AG04449 (cell line): ENCODE measurements at regions not wholly inside any gene's neighbourhood (a gene's known extent, or its start where the extent isn't known, plus 50 kb on each side); places are given as distances from the start of the nearest gene placed in this dataset.
"Not testable (repeated sequence)": the region's sequence is repeated elsewhere in the genome, so short reads cannot be mapped to it uniquely, and the experiment has no call there.

ENCODE experiments used
- CTCF ChIA-PET: fragments of 350-600 bp; formaldehyde crosslinking; extraction: SDS; loops from one replicate; lab custom pipeline; 2021; ENCODE audit warnings: antibody characterized with exemption; lab: Yijun Ruan, JAX
- POLR2A ChIA-PET: fragments of 400-600, 350-600 bp; formaldehyde crosslinking; extraction: SDS; loops from one replicate; lab custom pipeline; 2020; ENCODE audit warnings: antibody characterized with exemption, inconsistent platforms; lab: Yijun Ruan, JAX
- DNase-seq: peaks from one replicate; pipeline ENCODE4 v3.0.0-alpha.2; 2010; ENCODE audit warnings: low read depth, low spot score
- H3K4me3 ChIP-seq: 2 replicates; pipeline ENCODE4 v1.5.1; 2011; ENCODE audit warnings: low read depth, mild to moderate bottlenecking, control low read depth, low read length

GRCh38 chr15:84473305-84473877 is 127.4 kb upstream of the ZSCAN2 start:
- H3K4me3 ChIP-seq, POLR2A ChIA-PET, CTCF ChIA-PET, DNase-seq: not testable (repeated sequence)

GRCh38 chr15:84476364-84477033 is 124.3 kb upstream of the ZSCAN2 start:
- DNase-seq, H3K4me3 ChIP-seq, POLR2A ChIA-PET, CTCF ChIA-PET: not testable (repeated sequence)

GRCh38 chr15:84477550-84477949 is 123.3 kb upstream of the ZSCAN2 start:
- POLR2A ChIA-PET, H3K4me3 ChIP-seq, CTCF ChIA-PET, DNase-seq: not testable (repeated sequence)

GRCh38 chr15:84480174-84480681 is 120.6 kb upstream of the ZSCAN2 start:
- DNase-seq, H3K4me3 ChIP-seq, POLR2A ChIA-PET, CTCF ChIA-PET: not testable (repeated sequence)

- DNase-seq, POLR2A ChIA-PET, CTCF ChIA-PET, H3K4me3 ChIP-seq: not testable (repeated sequence)
Observed at GRCh38 chr15:84483859-84484258, 117.0 kb upstream of the ZSCAN2 start.

- CTCF ChIA-PET, DNase-seq, POLR2A ChIA-PET: not testable (repeated sequence)
- peak overlapping the region; percentile 18; the same call in 1 of the 2 replicates for H3K4me3 ChIP-seq
Observed at GRCh38 chr15:84500165-84500889, 100.5 kb upstream of the ZSCAN2 start.

GRCh38 chr15:84503101-84503500 is 97.7 kb upstream of the ZSCAN2 start:
- POLR2A ChIA-PET, H3K4me3 ChIP-seq, CTCF ChIA-PET, DNase-seq: not testable (repeated sequence)

GRCh38 chr15:84505552-84505951 is 95.3 kb upstream of the ZSCAN2 start:
- POLR2A ChIA-PET, CTCF ChIA-PET, H3K4me3 ChIP-seq: not testable (repeated sequence)

GRCh38 chr15:84512324-84512723 is 88.5 kb upstream of the ZSCAN2 start:
- POLR2A ChIA-PET, CTCF ChIA-PET, DNase-seq: not testable (repeated sequence)

More at GRCh38 chr15:84505552-84505951, 95.3 kb upstream of the ZSCAN2 start:
- not testable (repeated sequence) for DNase-seq

GRCh38 chr15:84516773-84517172 is 84.0 kb upstream of the ZSCAN2 start:
- H3K4me3 ChIP-seq, CTCF ChIA-PET, POLR2A ChIA-PET, DNase-seq: not testable (repeated sequence)

More at GRCh38 chr15:84512324-84512723, 88.5 kb upstream of the ZSCAN2 start:
- not testable (repeated sequence) for H3K4me3 ChIP-seq

GRCh38 chr15:84525491-84526344 is 75.1 kb upstream of the ZSCAN2 start:
- CTCF ChIA-PET, H3K4me3 ChIP-seq, DNase-seq, POLR2A ChIA-PET: not testable (repeated sequence)

- CTCF ChIA-PET, DNase-seq, H3K4me3 ChIP-seq, POLR2A ChIA-PET: not testable (repeated sequence)
Observed at GRCh38 chr15:84530751-84531150, 70.1 kb upstream of the ZSCAN2 start.

- DNase-seq, H3K4me3 ChIP-seq, CTCF ChIA-PET, POLR2A ChIA-PET: not testable (repeated sequence)
Observed at GRCh38 chr15:84531223-84531622, 69.6 kb upstream of the ZSCAN2 start.

GRCh38 chr15:84531709-84532367 is 69.0 kb upstream of the ZSCAN2 start:
- CTCF ChIA-PET, H3K4me3 ChIP-seq, DNase-seq, POLR2A ChIA-PET: not testable (repeated sequence)

- DNase-seq, H3K4me3 ChIP-seq, CTCF ChIA-PET, POLR2A ChIA-PET: not testable (repeated sequence)
Observed at GRCh38 chr15:84533705-84534104, 67.1 kb upstream of the ZSCAN2 start.
